GM12892 (cell line): ENCODE measurements at regions not wholly inside any gene's neighbourhood (a gene's known extent, or its start where the extent isn't known, plus 50 kb on each side); places are given as distances from the start of the nearest gene placed in this dataset.

Source experiments
- DNase-seq: peaks from one replicate; pipeline ENCODE4 v3.0.0; 2011; ENCODE audit not compliant: insufficient read length
- FAIRE-seq: peaks from 2 replicates; lab custom pipeline; 2011; peaks lifted over from hg19 to GRCh38; lab: Jason Lieb, UNC
- POLR2A ChIP-seq: IDR thresholded peaks from 2 replicates; pipeline ENCODE4 v1.6.1; 2011; ENCODE audit warnings: low read depth, low read length, control low read depth
- POLR2AphosphoS5 ChIP-seq: IDR thresholded peaks from 2 replicates; pipeline ENCODE4 v1.6.1; 2011; ENCODE audit warnings: low read depth, low read length, control low read depth
- TAF1 ChIP-seq: IDR thresholded peaks from 2 replicates; pipeline ENCODE4 v1.6.1; 2011; ENCODE audit warnings: low read depth, mild to moderate bottlenecking, control low read depth, low read length, borderline replicate concordance

DNA sequence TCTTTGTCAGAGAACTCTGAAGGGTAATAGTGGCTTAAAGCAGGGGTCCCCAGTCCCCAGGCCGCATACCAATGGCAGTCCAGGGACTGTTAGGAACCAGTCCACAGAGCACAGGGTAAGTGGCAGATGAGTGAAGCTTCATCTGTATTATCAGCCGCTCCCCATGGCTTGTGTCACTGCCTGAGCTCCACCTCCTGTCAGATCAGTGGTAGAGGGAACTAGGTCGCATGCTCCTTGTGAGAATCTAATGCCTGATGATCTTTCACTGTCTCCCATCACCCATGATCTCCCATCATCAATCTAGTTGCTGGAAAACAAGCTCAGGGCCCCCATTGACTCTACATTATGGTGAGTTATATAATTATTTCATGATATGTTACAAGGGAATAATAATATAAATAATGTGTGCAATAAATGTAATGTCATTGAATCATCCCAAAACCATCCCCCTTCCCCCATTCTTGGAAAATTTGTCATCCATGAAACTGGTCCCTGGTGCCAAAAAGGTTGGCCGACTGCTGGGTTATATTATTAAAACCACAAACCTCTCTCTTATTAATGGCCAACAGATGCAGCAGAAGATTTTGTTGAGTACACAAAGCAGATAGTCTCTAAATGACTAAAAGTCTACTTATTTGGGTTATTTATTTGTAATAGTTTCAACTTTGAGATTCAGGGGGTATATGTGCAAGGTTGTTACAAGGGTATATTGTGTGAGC, 782.7 kb downstream of the CDH11 start:
- no peak for FAIRE-seq
- DNase-seq: no peak
- TF ChIP-seq TAF1 (no peak), POLR2A (no peak), POLR2AphosphoS5 (no peak)

DNA sequence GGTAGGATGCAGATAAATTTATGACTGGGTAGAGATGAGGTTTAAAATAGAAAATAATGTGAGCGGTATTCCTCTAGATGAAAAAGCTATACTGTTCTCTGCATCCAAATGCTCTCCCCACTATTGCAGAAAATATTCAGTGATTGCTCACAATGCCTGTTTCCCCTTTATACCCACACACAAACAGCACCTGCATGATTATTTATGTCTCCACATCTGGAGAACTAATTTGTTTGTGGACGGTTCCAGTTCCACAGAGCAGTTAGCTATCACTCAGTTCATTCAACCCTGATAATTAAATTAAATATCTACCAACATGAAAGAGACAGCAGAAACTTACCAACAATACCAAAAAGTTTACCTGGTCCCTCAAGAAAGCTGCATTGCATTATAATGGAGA, 800.0 kb downstream of the CDH11 start:
- no peak for TF ChIP-seq TAF1
- TF ChIP-seq POLR2A: no peak
- no peak for TF ChIP-seq POLR2AphosphoS5
- DNase-seq (no peak), FAIRE-seq (no peak)

DNA sequence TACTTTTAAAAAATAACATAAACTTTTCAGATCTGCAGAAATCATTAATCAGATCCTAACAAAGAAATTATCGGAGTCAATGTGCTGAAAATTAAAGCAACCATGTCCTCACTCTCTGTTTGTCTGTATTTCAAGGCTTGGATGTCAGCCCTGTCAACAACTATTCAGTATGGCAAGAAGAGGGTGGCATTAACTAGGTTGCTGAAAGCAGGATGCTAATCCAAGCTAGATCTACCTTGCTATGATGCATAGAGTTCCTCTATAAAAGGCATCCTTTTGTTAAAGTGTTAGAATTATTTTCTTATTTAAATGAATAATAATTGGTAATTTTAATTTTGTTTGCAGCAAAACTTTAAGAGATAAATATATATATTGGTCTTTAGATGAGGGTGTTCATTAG, 800.8 kb downstream of the CDH11 start:
- no peak for FAIRE-seq

DNA sequence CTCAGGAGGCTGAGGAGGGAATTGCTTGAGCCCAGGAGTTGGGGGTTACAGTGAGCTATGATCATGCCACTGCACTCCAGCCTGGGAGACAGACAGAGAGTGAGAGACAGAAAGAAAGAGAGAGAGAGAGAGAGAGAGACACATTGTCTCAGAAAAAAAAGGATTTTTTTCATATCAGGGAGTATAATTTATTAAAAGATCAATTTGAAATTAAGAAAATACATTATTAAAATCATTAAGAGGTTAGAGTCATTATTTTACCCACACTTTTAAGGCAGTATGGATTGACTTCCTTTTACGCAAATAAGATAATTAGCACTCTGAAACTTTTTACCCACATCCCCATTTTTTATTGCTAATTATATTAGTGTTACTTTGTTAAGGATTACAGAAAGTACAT, 804.3 kb downstream of the CDH11 start:
- TF ChIP-seq POLR2A: no peak
- no peak for TF ChIP-seq POLR2AphosphoS5
- TF ChIP-seq TAF1: no peak
- DNase-seq: no peak
- no peak for FAIRE-seq

More for the DNA sequence above, 800.8 kb downstream of the CDH11 start:
- TF ChIP-seq POLR2A (no peak), TAF1 (no peak), POLR2AphosphoS5 (no peak)
- no peak for DNase-seq

DNA sequence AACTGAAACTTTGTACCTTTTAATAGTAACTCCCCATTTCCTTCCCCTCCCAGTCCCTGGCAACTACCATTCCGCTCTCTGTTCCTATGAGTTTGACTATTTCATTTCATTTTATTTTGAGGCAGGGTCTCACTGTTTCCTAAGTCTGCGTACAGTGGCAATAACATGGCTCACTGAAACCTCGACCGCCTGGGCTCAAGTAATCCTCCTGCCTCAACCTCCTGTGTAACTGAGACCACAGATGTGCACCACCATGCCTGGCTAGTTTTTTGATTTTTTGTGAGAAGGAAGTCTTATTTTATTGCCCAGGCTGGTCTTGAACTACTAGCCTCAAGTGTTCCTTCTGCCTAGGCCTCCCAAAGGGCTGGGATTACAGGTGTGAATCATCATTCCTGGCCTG, 808.1 kb downstream of the CDH11 start:
- no peak for TF ChIP-seq POLR2AphosphoS5
- FAIRE-seq (no peak), DNase-seq (no peak)

DNA sequence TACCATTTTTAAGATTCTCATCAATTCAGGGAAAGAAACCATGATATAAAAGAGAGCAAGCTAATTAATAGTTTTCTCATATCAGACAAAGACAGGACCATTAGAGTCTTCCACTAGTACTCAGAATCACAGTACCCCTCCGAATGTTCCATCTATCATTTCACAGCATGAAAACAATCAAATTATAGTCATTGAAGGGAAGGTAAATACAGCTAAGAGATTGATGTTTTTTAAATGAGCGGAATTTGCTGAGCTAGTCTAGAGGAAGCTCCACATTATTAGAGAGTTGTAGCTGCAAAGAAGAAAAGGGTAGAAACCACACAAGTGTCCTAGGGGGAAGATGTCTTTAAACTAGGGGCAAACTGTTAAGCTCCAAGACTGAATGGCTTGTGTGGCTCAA, 808.9 kb downstream of the CDH11 start:
- TF ChIP-seq TAF1 (no peak), POLR2AphosphoS5 (no peak), POLR2A (no peak)
- DNase-seq (no peak), FAIRE-seq (no peak)

DNA sequence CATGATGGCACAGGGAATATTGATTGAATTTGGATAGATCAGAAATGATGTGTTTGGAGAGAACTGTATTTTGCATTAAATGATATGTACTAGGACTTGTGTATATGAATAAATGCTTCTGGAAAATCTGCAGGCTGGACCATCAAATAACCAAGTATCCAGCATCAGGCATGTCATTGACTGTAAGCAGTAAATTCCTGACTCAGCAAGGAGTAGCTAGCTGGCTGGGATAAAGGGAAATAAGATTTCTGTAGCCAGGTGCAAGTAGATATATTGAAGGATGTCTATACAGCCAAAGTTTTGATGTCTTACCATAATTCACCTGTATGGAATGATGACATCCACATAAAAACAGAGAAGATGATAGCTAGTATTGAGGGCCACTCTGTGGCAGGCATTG, 809.6 kb downstream of the CDH11 start:
- DNase-seq (no peak), FAIRE-seq (no peak)

DNA sequence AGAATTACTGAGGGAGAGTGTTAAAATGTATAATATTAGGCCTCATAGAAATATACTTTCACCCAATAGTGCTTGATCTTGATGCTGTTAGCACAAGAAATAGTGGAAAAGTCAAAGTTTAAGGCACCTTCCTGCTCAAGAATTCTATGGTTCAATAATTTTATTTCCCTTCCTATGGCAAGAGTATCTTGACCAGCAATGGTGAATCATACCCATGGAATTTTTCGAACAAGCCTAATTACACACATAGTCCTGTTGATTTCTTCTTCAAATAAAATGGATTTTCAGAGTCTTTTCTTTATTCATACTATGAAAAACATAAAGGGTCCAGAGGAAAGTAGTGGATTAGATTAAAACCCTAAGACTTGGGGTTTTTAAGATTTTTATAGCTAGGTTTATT, 810.6 kb downstream of the CDH11 start:
- no peak for FAIRE-seq
- TF ChIP-seq POLR2A (no peak), POLR2AphosphoS5 (no peak), TAF1 (no peak)
- no peak for DNase-seq

More for the DNA sequence above, 809.6 kb downstream of the CDH11 start:
- TF ChIP-seq TAF1 (no peak), POLR2AphosphoS5 (no peak), POLR2A (no peak)

DNA sequence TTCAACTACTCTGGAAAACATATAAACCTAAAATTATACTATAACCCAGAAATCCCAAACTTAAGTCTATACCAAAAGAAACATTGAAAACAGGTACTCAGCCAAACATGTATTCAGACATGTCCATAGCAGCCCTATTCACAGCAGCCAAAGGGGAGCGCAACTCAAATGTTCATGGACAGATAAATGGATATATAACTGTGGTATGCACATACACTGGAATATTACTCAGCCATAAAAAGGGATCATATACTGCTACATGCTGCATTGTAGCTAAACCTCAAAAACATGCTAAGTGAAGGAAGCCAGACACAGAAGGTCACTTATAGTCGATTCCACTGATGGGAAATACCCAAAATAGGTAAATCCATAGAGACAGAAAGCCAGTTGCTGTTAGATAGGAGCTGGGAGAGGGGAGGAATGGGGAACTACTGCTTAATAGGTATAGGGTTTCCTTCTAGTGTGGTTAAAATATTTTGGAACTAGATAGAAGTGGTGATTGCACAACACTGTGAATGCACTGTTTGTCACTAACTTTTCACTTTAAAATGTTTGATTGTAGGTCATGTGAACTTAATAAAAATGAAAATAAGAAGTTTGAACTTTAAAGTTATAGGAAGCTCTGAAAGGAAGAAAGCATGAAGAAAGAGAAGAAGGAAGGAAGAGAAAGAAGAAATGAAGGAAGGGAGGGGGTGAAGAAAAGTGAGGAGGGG, 812.3 kb downstream of the CDH11 start:
- FAIRE-seq: no peak
- DNase-seq: no peak
- TF ChIP-seq POLR2A (no peak), TAF1 (no peak), POLR2AphosphoS5 (no peak)

DNA sequence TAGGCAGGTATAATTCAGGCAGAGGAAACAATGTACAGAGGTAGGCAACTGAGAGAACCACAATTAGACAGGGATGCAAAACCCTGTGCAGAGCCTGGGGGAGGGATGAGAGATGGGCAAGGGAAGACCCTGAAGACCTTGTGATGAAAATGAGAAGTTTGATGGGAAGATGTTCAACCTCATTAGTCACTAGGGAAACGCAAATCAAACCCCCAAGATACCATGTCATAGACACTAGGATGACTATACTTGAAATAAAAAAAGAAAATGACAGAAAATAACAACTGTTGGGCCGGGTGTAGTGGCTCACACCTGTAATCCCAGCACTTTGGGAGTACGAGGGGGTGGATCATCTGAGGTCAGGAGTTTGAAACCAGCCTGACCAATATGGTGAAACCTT, 813.1 kb downstream of the CDH11 start:
- no peak for TF ChIP-seq POLR2AphosphoS5
- TF ChIP-seq TAF1: no peak
- no peak for TF ChIP-seq POLR2A
- no peak for FAIRE-seq
- no peak for DNase-seq

DNA sequence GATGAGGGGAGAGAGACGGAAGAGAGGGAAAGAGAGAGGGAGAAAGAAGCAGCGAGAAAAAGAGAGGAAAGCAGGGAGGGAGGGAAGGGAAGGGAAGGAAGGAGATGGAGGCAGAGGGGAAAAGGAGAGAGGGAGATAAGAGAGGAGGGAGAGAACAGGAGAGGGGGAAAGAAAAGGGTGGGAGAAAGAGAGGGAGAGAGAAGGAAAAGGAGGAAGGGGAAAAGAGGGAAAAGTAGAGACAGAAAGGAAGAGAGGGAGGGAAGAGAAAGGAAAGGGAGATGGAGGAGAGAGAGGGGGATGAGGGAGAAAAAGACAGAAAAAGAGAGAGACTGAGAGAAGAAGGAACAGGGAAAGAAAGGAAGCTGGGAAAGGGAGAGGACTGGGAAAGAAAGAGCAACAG, 814.4 kb downstream of the CDH11 start:
- TF ChIP-seq TAF1 (no peak), POLR2A (no peak), POLR2AphosphoS5 (no peak)
- DNase-seq: no peak
- FAIRE-seq: no peak

DNA sequence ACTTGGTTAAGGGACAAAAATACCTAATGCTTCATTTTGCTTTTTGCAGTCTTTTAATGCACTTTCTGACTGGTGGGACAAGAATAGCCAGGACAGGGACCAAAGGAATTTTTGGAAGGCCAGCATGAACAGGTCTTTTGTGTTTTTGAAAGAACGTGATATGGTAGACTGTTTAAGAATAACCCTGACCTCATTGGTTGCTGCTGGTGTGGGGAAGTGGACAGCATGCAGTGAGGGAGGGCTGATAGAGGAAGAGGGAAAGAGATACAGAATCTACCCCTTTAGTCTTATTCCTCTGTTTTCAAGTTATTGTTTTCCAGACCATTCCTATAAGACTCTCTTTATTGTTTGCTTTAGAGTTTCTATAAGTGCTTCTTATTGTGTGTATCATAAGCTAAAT, 816.2 kb downstream of the CDH11 start:
- no peak for DNase-seq
- TF ChIP-seq TAF1: no peak
- no peak for TF ChIP-seq POLR2AphosphoS5
- no peak for TF ChIP-seq POLR2A
- FAIRE-seq: no peak
